HG02571 (cell line): ENCODE measurements at regions not wholly inside any gene's neighbourhood (a gene's known extent, or its start where the extent isn't known, plus 50 kb on each side); places are given as distances from the start of the nearest gene placed in this dataset.

Experiments used
- ATAC-seq: cut with Tn5 transposase; IDR thresholded peaks from one replicate; pipeline ENCODE4 v1.9.1; 2021; ENCODE audit warnings: mild to moderate bottlenecking, moderate library complexity; ENCODE audit not compliant: unreplicated experiment

- ATAC-seq = no peak
These were observed 67.8 kb upstream of the GSE1 start for GRCh38 chr16:85545227-85545818.

DNA sequence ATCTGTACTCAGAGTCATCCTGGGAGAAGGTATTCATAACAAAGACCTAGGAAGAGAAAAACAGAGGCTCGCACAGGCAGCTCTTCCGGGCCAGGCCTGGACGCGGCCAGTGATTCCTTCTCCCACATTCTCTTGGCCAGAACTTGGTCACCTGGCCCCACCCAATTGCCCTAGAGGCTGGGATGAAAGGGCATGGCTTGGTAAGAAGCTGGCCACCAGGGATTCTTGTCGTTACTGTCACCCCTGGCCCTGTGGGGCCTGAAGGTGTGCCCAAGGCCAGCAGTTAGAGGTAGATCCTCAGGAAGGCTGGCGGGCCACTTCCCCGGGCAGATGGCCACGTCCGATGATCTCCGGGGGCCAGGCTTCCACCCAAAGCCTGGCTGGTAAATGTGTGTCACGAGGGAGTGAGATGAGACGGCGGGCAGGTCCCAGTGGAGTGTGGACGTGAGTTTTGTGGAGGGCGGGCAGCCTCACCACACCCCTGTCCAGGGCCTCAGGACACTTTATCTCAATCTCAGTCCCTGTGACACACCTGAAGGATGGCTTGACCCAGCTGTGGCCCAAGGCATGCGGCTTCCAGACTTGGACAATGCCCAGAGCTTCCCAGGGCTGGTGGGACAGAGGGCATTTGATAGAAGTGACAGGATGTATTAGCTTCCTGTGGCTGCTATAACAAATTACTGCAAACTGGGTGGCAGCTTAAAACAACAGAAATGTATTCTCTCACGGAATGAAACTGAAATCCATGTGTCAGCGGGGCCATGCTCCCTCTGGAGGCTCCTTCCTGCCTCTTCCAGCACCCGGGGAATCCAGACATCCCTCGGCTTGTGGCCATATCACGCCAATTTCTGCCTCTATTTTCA, 66.3 kb upstream of the GSE1 start:
- no peak for ATAC-seq

DNA sequence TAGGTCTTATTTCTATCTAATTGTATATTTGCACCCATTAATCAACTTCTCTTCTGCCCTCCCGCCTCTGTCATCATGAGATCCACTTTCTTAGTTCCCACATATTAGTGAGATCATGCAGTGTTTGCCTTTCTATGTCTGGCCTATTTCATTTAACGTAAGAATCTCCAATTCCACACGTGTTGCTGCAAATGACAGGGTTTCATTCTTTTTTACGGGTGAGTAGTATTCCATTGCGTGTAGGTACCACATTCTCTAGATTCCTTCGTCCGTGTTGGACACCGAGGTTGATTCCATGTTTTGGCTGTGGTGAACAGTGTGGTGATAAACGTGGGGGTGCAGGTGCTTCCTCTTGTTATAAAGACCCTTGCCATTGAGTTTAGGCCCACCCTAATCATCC, 64.7 kb upstream of the GSE1 start:
- no peak for ATAC-seq

DNA sequence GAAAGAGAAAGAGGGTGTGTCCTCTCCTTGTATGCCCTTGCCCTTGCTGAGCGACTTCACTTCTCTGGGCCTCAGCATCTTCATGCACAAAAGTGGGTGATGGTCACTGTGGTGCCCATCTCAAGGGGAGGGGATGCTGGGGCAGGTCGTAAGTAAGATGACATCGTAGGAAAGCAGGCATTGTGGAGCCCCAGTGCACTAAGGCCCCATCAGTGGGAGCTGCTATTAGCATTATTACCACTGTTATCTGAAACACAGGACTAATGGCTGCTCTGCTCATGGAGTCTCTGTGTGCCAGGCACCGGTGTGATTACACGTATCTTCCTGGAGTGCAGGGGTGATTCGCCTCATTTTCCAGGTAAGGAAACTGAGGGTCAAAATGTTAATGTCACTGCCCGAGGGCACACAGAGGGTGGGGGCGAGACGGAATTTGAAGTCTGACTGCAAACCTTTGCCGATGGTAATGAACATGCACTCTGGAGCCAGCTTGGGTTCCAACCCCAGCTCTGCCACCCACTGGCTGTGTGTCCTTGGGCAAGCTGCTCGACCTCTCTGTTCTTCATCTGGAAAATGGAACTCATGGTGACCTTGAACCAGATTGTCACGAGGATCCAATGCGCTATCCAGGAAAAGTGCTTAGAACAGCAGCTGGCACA, 63.2 kb upstream of the GSE1 start:
- no peak for ATAC-seq

DNA sequence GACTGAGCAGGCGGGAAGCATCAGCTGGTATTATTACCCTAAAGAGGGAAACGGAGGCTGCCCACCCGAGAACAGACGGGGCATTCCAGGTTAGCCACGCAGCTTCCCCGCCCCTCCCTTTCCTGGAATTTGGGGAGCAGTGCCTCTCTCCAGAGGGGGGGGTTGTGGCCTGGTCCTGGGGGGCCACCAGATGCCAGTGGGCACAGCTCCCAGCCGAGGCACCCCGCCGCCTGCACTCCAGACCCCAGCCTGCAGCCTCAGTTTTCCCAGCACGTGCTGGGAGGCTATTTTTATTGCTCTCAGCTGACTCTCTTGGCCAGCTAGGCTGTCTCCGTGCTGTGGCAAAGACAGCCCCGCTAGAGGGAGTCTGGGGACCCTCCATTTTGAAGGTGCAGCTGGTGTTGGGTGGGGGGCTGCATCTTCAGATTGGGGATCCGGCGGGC, 62.7 kb upstream of the GSE1 start:
- ATAC-seq = no peak

DNA sequence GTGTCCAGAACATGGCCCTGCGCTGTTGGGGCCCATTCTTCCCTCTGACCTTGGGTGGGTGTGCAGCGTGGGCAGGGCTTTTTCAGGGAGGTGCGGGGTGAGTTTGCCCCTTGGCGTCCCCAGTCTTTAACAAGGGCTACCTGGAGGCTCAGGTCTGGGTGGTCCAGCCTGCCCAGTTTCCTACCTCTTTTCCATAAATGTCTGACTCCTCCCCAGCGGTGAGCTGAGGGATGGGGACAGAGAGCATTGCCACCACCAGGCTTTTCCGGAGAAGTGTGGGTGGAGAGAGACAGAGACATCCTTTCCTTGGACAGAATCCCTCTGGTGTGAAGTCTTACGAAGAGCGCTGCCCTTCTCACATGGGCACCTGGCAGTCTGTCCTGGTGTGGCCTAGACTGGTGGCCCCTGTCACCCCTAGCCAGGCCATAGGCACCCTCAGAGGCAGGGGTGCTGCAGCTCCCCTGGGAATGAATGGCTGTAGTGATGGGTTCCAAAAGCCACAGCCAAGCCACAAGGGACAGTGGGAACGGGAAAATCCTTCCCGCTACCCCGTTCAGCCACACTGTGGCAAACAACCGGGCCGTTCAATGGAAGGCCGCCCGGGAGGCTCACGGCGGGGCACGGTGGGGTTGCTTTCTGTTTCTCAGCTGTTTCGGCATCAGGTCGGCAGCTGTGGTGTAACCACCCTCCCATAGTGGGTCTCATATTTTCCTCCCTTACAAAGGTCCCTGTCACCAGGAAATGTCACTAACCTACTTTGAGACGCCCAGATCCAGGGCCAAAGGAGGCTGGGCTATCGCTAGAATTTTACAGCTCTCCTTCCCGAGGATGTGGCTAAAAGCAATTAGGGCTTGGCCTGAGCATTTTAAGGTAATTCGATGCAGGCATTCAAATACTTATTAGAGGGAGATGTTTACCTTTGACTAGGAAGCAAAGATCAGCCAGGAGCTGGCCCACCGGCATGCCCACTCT, 61.9 kb upstream of the GSE1 start:
- no peak for ATAC-seq

DNA sequence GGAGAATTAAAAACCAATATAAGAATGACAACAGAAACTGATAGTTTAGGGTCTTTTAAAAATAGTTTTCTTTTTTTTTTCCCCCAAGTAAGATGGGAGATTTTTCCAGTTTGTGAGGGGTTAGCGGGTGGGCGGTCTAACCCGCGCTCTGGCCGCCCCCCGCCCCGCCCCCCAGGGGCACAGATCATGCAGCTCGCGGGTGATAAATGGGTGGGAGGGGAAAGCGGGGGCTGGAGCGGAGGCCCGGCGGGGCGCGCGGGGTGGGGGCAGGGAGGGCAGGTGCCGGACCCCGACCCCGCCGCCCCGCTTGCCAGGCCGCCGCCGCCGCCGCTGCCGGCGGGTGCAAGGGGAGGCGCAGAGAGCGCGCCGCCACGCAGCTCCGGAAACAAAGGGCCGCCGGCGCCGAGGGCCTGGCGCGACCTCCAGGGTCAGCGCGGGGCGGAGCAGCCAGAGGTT, 60.1 kb upstream of the GSE1 start:
- ATAC-seq = no peak

DNA sequence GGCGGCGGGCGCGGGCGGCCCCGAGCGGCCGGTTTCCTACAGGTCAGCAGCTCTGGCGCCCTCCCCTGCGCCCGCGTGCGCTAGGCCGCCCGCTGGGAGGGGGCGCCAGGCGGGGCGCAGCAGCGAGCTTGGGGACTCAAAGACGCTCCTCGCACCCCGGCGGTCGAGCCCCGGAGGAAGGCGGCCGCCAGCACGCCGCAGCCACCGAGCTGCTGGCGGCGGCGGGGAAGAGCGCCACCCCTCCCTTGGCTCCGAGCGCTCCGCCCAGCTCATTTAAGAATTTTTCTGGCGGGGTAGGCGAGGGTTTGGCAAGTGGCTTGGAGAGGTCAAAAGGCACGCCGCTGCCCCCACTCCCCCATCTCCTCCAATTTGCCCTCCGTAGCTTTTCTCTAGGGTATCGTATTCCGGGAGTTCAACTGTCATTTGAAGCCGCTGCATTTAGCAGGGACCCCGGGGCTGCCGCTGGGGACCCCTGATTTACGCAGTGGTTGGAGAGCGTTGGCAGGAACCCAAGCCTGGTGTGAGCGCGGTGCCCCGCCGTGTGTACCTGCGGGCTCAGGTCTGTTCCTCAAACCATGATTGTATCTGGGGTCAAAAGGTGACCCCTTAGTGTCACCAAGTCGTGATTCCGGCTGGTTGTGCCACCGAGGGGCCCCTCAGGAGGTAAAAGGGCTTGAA, 59.5 kb upstream of the GSE1 start:
- ATAC-seq = peak; percentile 24

- peak; percentile 52 for ATAC-seq
These were observed 58.8 kb upstream of the GSE1 start for GRCh38 chr16:85554114-85554888.

GRCh38 chr16:85554889-85555718, 58.0 kb upstream of the GSE1 start:
- no peak for ATAC-seq

- ATAC-seq = no peak
These were observed 57.2 kb upstream of the GSE1 start for GRCh38 chr16:85555719-85556455.

DNA sequence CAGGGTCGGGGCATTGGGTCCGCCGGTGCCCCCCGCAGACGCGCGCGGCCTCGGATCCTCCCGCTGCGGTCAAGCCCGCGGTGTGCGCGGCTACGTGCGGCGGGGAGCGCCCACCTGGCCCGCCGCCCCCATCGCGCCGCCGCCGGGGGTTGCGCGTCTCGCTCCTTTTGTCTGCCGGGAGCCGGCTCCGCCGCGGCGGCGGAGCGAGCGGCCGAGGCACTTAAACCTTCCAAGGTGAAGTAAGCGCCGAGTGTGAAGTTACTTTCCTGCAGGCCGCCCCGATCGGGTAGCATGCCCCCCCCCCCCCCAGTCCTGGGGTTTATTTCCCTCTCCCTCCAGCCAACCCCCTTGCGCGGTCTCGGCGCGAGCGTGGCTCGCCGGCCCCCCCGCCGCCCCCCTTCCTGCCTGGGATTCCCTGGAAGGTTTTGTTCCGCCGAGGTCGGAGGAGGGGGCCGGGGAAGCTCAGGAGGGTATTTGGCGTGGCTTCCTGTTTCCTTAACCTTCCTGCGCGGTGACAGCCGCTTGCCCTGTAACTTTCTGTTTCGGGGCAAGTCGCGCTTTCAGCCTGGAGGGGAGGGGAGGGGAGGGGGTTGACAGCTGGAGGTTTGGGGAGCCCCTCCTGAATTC, 56.6 kb upstream of the GSE1 start:
- ATAC-seq = no peak

DNA sequence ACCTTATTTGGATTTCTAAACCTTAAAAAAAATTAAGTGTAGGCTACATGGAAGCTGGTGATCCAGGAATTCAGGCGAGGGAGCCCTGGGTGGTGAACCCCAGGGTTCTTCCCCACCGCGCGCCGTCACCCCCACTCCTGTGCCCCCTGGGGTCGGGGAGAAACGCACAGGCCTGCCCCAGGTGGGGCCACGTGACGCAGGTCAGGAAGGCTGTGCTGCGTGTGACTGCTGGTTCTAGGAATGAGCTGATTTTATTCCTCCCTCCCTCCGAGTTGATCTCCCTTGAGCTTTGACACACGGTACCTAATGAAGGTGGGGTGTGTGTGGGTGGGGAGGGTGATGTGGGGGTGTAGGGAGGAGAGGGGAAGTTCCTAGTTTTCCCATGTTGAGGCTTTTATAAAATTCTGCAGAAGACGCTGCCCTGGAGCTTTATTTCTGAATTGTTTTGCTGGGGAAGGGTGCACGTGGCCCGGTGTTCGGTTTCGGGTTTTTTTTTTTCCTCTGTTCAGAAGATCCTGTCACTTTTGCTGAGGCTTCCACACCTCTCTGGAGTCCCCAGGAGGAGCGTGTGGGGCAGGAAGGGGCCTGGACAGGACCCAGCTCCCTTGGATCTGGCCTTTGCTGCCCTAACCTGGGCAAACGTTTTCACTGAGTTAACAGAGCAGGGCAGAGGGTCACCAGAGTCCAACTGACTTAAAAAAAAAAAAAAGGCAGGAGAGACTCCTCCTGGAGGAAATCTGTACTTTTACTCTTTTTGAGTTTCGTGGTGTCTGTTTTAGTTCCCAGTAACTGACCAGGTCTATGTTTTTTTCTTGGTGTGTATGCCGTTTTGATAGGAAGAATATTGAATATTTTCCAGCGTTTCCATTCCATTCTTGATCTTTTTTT, 55.8 kb upstream of the GSE1 start:
- ATAC-seq = no peak

DNA sequence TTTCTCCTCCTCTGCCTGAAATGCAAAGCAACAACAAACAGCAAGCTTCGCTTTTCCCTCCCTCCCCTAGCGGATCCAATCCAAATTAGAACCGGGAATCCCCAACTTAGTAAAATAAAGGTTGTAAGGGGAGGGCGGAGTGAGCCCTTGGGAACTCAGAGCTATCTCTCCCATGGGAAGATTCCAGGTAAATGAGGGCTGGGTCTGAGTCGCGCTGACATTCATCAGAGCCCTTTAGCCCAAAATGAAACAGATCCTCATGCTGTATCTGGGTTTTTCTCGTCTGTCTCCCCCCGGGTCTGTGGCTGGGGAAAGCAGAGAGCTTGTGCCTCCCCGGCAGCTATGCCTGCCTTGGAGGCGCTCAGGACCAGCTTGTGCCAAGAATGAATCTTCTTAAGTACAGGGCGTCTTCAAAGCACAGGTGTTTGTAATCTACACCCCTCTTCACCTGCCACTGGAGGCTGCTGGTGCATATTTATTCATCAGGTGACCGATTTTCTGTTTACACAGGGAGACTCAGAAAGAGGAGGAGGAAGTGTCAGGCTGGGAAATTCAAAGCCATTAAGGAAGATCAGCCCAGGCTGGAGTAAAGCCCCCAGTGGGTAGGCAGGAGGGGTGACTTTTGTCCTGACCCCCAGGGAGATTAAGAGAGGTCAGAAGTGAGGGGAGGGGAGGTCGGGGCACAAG, 55.0 kb upstream of the GSE1 start:
- no peak for ATAC-seq

GRCh38 chr16:85560932-85561247, 52.2 kb upstream of the GSE1 start:
- no peak for ATAC-seq
